ENCODE measurements at regions not wholly inside any gene's neighbourhood (a gene's known extent, or its start where the extent isn't known, plus 50 kb on each side); places are given as distances from the start of the nearest gene placed in this dataset.

- H3K4me1 Mint-ChIP-seq (ENCODE audit: unreplicated experiment): peaks cover 41% of the 10 kb centered on the region
These were observed 329.3 kb downstream of the ENC1 start for GRCh38 chr5:74310997-74311930.

GRCh38 chr5:74310386-74310785 is 330.1 kb downstream of the ENC1 start:
- no peak for DNase-seq (ENCODE audit: extremely low spot score, unreplicated experiment)
- H3K27ac Mint-ChIP-seq: peak overlapping the region; percentile 14
- peaks cover 5% of the 10 kb centered on the region for H3K9me3 Mint-ChIP-seq
- no peak for TF ChIP-seq CTCF (conservative IDR thresholded peaks at IDR 0.05)
- peaks cover 38% of the 10 kb centered on the region for H3K4me1 Mint-ChIP-seq (ENCODE audit: unreplicated experiment)
- H3K4me3 Mint-ChIP-seq: no peak overlapping the region
- no peaks in the 10 kb centered on the region for H3K27me3 Mint-ChIP-seq
- no peaks in the 10 kb centered on the region for H3K36me3 Mint-ChIP-seq

More at GRCh38 chr5:74310997-74311930, 329.3 kb downstream of the ENC1 start:
- H3K27ac Mint-ChIP-seq: no peak overlapping the region
- peaks cover 5% of the 10 kb centered on the region for H3K9me3 Mint-ChIP-seq
- no peak for DNase-seq (ENCODE audit: extremely low spot score, unreplicated experiment)
- no peaks in the 10 kb centered on the region for H3K36me3 Mint-ChIP-seq
- H3K4me3 Mint-ChIP-seq: no peak overlapping the region
- TF ChIP-seq CTCF (conservative IDR thresholded peaks at IDR 0.05): no peak
- no peaks in the 10 kb centered on the region for H3K27me3 Mint-ChIP-seq

GRCh38 chr5:74309050-74309449 is 331.5 kb downstream of the ENC1 start:
- TF ChIP-seq CTCF (conservative IDR thresholded peaks at IDR 0.05): no peak
- H3K27me3 Mint-ChIP-seq: no peaks in the 10 kb centered on the region
- H3K9me3 Mint-ChIP-seq: peaks cover 5% of the 10 kb centered on the region

GRCh38 chr5:74306845-74307244 is 333.7 kb downstream of the ENC1 start:
- no peak overlapping the region for H3K4me3 Mint-ChIP-seq
- no peak overlapping the region for H3K27ac Mint-ChIP-seq
- H3K9me3 Mint-ChIP-seq: peaks cover 5% of the 10 kb centered on the region
- no peak for DNase-seq (ENCODE audit: extremely low spot score, unreplicated experiment)
- no peak for TF ChIP-seq CTCF (conservative IDR thresholded peaks at IDR 0.05)
- H3K27me3 Mint-ChIP-seq: no peaks in the 10 kb centered on the region
- no peaks in the 10 kb centered on the region for H3K36me3 Mint-ChIP-seq
- peaks cover 15% of the 10 kb centered on the region for H3K4me1 Mint-ChIP-seq (ENCODE audit: unreplicated experiment)

More at GRCh38 chr5:74309050-74309449, 331.5 kb downstream of the ENC1 start:
- H3K36me3 Mint-ChIP-seq: no peaks in the 10 kb centered on the region
- no peak for DNase-seq (ENCODE audit: extremely low spot score, unreplicated experiment)
- H3K27ac Mint-ChIP-seq: no peak overlapping the region
- peaks cover 31% of the 10 kb centered on the region for H3K4me1 Mint-ChIP-seq (ENCODE audit: unreplicated experiment)
- no peak overlapping the region for H3K4me3 Mint-ChIP-seq

- H3K27me3 Mint-ChIP-seq: no peaks in the 10 kb centered on the region
- DNase-seq (ENCODE audit: extremely low spot score, unreplicated experiment): no peak
- no peak overlapping the region for H3K27ac Mint-ChIP-seq
- no peak overlapping the region for H3K4me3 Mint-ChIP-seq
- H3K9me3 Mint-ChIP-seq: peaks cover 6% of the 10 kb centered on the region
- TF ChIP-seq CTCF (conservative IDR thresholded peaks at IDR 0.05): no peak
- H3K36me3 Mint-ChIP-seq: no peaks in the 10 kb centered on the region
- no peaks in the 10 kb centered on the region for H3K4me1 Mint-ChIP-seq (ENCODE audit: unreplicated experiment)
These were observed 336.0 kb downstream of the ENC1 start for GRCh38 chr5:74304536-74304935.

Data from type B pancreatic cell (in vitro differentiated cells).